Smooth muscle cell (in vitro differentiated cells): ENCODE measurements at regions not wholly inside any gene's neighbourhood (a gene's known extent, or its start where the extent isn't known, plus 50 kb on each side); places are given as distances from the start of the nearest gene placed in this dataset.

Source experiments
- DNase-seq: peaks from one replicate; lab custom pipeline; 2025; ENCODE audit not compliant: unreplicated experiment; lab: John Stamatoyannopoulos, UW
- H2AFZ ChIP-seq: fragments of 200-600 bp; sonication (generic); 2 replicates; pipeline ENCODE4 v1.6.0; 2016; ENCODE audit warnings: antibody characterized with exemption, low read depth, mild to moderate bottlenecking
- H3F3A ChIP-seq: fragments of 200-600 bp; sonication (generic); 2 replicates; pipeline ENCODE4 v1.6.0; 2017; ENCODE audit warnings: antibody characterized with exemption, low read depth
- H3K27ac ChIP-seq: fragments of 200-600 bp; sonication (generic); 2 replicates; pipeline ENCODE4 v1.5.1; 2016; ENCODE audit warnings: low read depth, mild to moderate bottlenecking
- H3K27me3 ChIP-seq: fragments of 200-600 bp; sonication (generic); 2 replicates; pipeline ENCODE4 v1.6.1; 2016; ENCODE audit warnings: low read depth, mild to moderate bottlenecking
- H3K36me3 ChIP-seq: fragments of 200-600 bp; sonication (generic); 2 replicates; pipeline ENCODE4 v1.5.1; 2016; ENCODE audit warnings: low read depth
- H3K4me1 ChIP-seq: fragments of 200-600 bp; sonication (generic); 2 replicates; pipeline ENCODE4 v1.5.1; 2016; ENCODE audit warnings: low read depth
- H3K4me2 ChIP-seq: fragments of 200-600 bp; sonication (generic); 2 replicates; pipeline ENCODE4 v1.6.0; 2016; ENCODE audit warnings: mild to moderate bottlenecking
- H3K4me3 ChIP-seq: fragments of 200-600 bp; sonication (generic); 2 replicates; pipeline ENCODE4 v1.5.1; 2016; ENCODE audit warnings: mild to moderate bottlenecking
- H3K79me2 ChIP-seq: fragments of 200-600 bp; sonication (generic); 2 replicates; pipeline ENCODE4 v1.6.0; 2016; ENCODE audit warnings: low read depth, mild to moderate bottlenecking
- H3K9ac ChIP-seq: fragments of 200-600 bp; sonication (generic); 2 replicates; pipeline ENCODE4 v1.6.0; 2016; ENCODE audit warnings: low read depth
- H3K9me3 ChIP-seq: fragments of 200-600 bp; sonication (generic); replicated peaks from 2 replicates; pipeline ENCODE4 v1.5.1; 2016; ENCODE audit warnings: low read depth
- H4K20me1 ChIP-seq: fragments of 200-600 bp; sonication (generic); 2 replicates; pipeline ENCODE4 v1.6.0; 2016; ENCODE audit warnings: low read depth
- WGBS: methylation state at CpG from one replicate; pipeline ENCODE4 v1.1.7; 2016; ENCODE audit warnings: low lambda C conversion rate; 5-methylcytosine and 5-hydroxymethylcytosine counted together
- TF ChIP-seq, protein P1 (sequence below): fragments of 200-600 bp; sonication (generic); IDR thresholded peaks from 2 replicates; pipeline ENCODE4 v1.5.1; 2017; ENCODE audit warnings: borderline replicate concordance, mild to moderate bottlenecking, antibody characterized with exemption; ENCODE audit not compliant: insufficient read depth, poor library complexity, severe bottlenecking

DNA sequence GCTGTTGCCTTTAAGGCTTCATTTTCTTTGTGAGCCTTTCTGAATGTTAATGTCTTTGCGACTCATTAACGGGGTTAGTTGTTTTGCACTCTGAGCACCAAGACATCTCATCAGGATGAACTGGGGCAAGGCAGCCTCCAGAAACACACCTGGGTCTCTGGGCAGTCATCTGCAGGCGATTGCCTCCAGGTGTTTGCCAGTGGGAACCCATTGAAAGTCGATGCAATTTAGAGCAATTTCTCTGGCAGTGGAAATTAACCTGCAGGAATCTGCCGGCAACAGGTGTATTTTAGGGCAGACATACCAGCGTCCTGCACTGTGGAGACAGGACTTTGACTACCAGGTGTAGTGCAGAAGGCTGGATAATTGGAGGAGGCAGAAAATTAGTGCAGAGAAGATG, 661.0 kb upstream of the PTBP2 start:
- H3K4me2 ChIP-seq: no peak overlapping the region
- H4K20me1 ChIP-seq: no peaks in the 10 kb centered on the region
- no peak overlapping the region for H3K27ac ChIP-seq
- H2AFZ ChIP-seq: no peak overlapping the region
- no peaks in the 10 kb centered on the region for H3K9me3 ChIP-seq
- no peaks in the 10 kb centered on the region for H3K4me1 ChIP-seq
- no peaks in the 10 kb centered on the region for H3F3A ChIP-seq
- H3K9ac ChIP-seq: no peak overlapping the region
- no peak overlapping the region for H3K4me3 ChIP-seq
- H3K27me3 ChIP-seq: no peaks in the 10 kb centered on the region
- no peaks in the 10 kb centered on the region for H3K36me3 ChIP-seq
- TF ChIP-seq, protein P1, sequence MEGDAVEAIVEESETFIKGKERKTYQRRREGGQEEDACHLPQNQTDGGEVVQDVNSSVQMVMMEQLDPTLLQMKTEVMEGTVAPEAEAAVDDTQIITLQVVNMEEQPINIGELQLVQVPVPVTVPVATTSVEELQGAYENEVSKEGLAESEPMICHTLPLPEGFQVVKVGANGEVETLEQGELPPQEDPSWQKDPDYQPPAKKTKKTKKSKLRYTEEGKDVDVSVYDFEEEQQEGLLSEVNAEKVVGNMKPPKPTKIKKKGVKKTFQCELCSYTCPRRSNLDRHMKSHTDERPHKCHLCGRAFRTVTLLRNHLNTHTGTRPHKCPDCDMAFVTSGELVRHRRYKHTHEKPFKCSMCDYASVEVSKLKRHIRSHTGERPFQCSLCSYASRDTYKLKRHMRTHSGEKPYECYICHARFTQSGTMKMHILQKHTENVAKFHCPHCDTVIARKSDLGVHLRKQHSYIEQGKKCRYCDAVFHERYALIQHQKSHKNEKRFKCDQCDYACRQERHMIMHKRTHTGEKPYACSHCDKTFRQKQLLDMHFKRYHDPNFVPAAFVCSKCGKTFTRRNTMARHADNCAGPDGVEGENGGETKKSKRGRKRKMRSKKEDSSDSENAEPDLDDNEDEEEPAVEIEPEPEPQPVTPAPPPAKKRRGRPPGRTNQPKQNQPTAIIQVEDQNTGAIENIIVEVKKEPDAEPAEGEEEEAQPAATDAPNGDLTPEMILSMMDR: no peak
- no peak for DNase-seq
- no peaks in the 10 kb centered on the region for H3K79me2 ChIP-seq
- WGBS: 48% methylated on average over 6 of the region's 6 CpGs

DNA sequence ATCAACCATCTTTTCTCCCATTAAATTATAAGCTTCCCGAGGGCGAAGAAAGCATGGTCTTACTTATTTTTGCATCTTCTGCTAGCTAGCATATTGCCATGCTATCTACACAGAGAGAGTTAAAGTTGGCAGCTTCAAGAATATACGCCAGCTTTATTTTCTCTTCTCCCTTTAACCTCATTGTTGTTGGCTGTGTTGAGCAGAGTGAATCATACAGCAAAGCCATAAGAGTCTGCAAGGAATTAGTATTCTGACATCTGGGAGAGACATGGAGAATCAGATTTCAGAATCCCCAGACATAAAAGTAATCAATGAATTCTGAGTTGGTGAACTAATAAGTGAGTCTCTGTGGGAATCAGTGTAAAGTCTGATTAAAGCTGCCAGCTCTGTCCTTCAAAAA, 649.6 kb upstream of the PTBP2 start:
- DNase-seq: no peak
- TF ChIP-seq, protein P1: no peak
- WGBS: 75% methylated on average over 3 of the region's 3 CpGs
- Histone ChIP-seq H3K4me1 (no peaks in the 10 kb centered on the region), H4K20me1 (no peaks in the 10 kb centered on the region), H3K27ac (no peak overlapping the region), H3K4me3 (no peak overlapping the region), H2AFZ (no peak overlapping the region), H3F3A (no peaks in the 10 kb centered on the region), H3K4me2 (no peak overlapping the region), H3K27me3 (no peaks in the 10 kb centered on the region), H3K9ac (no peak overlapping the region), H3K36me3 (no peaks in the 10 kb centered on the region), H3K9me3 (no peaks in the 10 kb centered on the region), H3K79me2 (no peaks in the 10 kb centered on the region)

DNA sequence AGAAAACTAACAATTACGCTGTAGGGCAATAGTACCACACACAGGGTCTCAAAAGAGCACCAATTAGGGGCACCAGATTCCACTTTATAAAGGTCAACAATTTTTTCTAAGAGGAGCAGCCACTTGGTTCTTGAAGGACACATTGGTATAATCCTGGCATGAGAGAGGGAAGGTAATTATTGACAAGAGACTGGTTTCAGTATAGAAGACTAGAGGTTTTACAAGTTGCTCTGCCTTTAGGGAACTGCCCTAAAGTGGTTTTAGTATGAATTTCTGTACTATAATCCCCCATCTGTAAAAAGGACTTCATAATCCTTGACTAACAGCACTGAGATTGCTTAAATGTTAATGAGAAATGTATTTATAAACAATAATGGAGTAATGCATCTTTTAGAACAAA, 648.5 kb upstream of the PTBP2 start:
- TF ChIP-seq, protein P1: no peak
- no peaks in the 10 kb centered on the region for H4K20me1 ChIP-seq
- DNase-seq: no peak
- WGBS: 96% methylated on average over 1 of the region's 1 CpG
- H3K4me2 ChIP-seq: no peak overlapping the region
- H3K4me1 ChIP-seq: no peaks in the 10 kb centered on the region
- H3K79me2 ChIP-seq: no peaks in the 10 kb centered on the region
- no peaks in the 10 kb centered on the region for H3K27me3 ChIP-seq
- no peak overlapping the region for H3K4me3 ChIP-seq
- H2AFZ ChIP-seq: no peak overlapping the region
- no peaks in the 10 kb centered on the region for H3K36me3 ChIP-seq
- no peak overlapping the region for H3K27ac ChIP-seq
- H3F3A ChIP-seq: no peaks in the 10 kb centered on the region
- H3K9ac ChIP-seq: no peak overlapping the region
- H3K9me3 ChIP-seq: no peaks in the 10 kb centered on the region

GRCh38 chr1:96074422-96074821, 647.2 kb upstream of the PTBP2 start:
- Histone ChIP-seq H3F3A (no peaks in the 10 kb centered on the region), H3K9me3 (no peaks in the 10 kb centered on the region), H3K36me3 (no peaks in the 10 kb centered on the region), H3K27me3 (no peaks in the 10 kb centered on the region), H3K79me2 (no peaks in the 10 kb centered on the region), H3K4me2 (no peak overlapping the region), H2AFZ (no peak overlapping the region), H3K9ac (no peak overlapping the region), H3K4me1 (no peaks in the 10 kb centered on the region), H4K20me1 (no peaks in the 10 kb centered on the region), H3K4me3 (no peak overlapping the region), H3K27ac (no peak overlapping the region)
- WGBS: 80% methylated on average over 2 of the region's 2 CpGs
- no peak for DNase-seq
- TF ChIP-seq, protein P1: no peak
